ENCODE measurements at regions not wholly inside any gene's neighbourhood (a gene's known extent, or its start where the extent isn't known, plus 50 kb on each side); places are given as distances from the start of the nearest gene placed in this dataset.

GRCh38 chrX:9148615-9149399 lies 114.9 kb upstream of the FAM9B start:
- no peak for DNase-seq

- DNase-seq = no peak
Measured at GRCh38 chrX:9149501-9150245, 115.7 kb upstream of the FAM9B start.

- no peak for DNase-seq
Measured at GRCh38 chrX:9151772-9152307, 117.9 kb upstream of the FAM9B start.

- DNase-seq = no peak
Measured at GRCh38 chrX:9153300-9153699, 119.4 kb upstream of the FAM9B start.

- DNase-seq = no peak
Measured at GRCh38 chrX:9158611-9159010, 124.7 kb upstream of the FAM9B start.

- no peak for DNase-seq
Measured at GRCh38 chrX:9160698-9161329, 126.9 kb upstream of the FAM9B start.

GRCh38 chrX:9162698-9163097 lies 128.8 kb upstream of the FAM9B start:
- DNase-seq = no peak

- no peak for DNase-seq
Measured at GRCh38 chrX:9163214-9163709, 129.3 kb upstream of the FAM9B start.

- DNase-seq = no peak
Measured at GRCh38 chrX:9164086-9164485, 130.2 kb upstream of the FAM9B start.

- DNase-seq = no peak
Measured at GRCh38 chrX:9164533-9165426, 130.9 kb upstream of the FAM9B start.

- DNase-seq = no peak
Measured at GRCh38 chrX:9166584-9166944, 132.6 kb upstream of the FAM9B start.

GRCh38 chrX:9171841-9172463 lies 138.0 kb upstream of the FAM9B start:
- no peak for DNase-seq

- DNase-seq = no peak
Measured at GRCh38 chrX:9172464-9172850, 138.5 kb upstream of the FAM9B start.

- no peak for DNase-seq
Measured at GRCh38 chrX:9180623-9181022, 146.7 kb upstream of the FAM9B start.

- no peak for DNase-seq
Measured at GRCh38 chrX:9182041-9182440, 148.1 kb upstream of the FAM9B start.

GRCh38 chrX:9183481-9183880 lies 149.6 kb upstream of the FAM9B start:
- DNase-seq = no peak

- no peak for DNase-seq
Measured at GRCh38 chrX:9184211-9184610, 150.3 kb upstream of the FAM9B start.

GRCh38 chrX:9188117-9188516 lies 154.2 kb upstream of the FAM9B start:
- DNase-seq = no peak

GRCh38 chrX:9189286-9189685 lies 155.4 kb upstream of the FAM9B start:
- no peak for DNase-seq

- DNase-seq = no peak
Measured at GRCh38 chrX:9191392-9191791, 157.5 kb upstream of the FAM9B start.

GRCh38 chrX:9195199-9195880 lies 161.4 kb upstream of the FAM9B start:
- DNase-seq = no peak

Data from activated T-cell treated with anti-CD3 and anti-CD28 coated beads, Interleukin-2, amount 50 U/mL, for 1 hour (primary cell).